Fibroblast of lung (primary cell): ENCODE measurements at regions not wholly inside any gene's neighbourhood (a gene's known extent, or its start where the extent isn't known, plus 50 kb on each side); places are given as distances from the start of the nearest gene placed in this dataset.

Experiments used
- DNase-seq, 2 donors: peaks; one replicate each; pipeline versions ENCODE4 v3.0.0 to v3.0.0-alpha.2; 2010; ENCODE audit warnings: low read depth in 2 of 2
- H2AFZ ChIP-seq: 2 replicates; pipeline ENCODE4 v1.5.1; 2012; ENCODE audit warnings: low read length, control low read depth, inconsistent platforms
- H3K27ac ChIP-seq: 2 replicates; pipeline ENCODE4 v1.5.1; 2011; ENCODE audit warnings: low read length, control low read depth; ENCODE audit not compliant: insufficient read depth
- H3K27me3 ChIP-seq: 2 replicates; pipeline ENCODE4 v1.5.1; 2011; ENCODE audit warnings: mild to moderate bottlenecking, low read length; ENCODE audit not compliant: control insufficient read depth, insufficient read depth
- H3K36me3 ChIP-seq: 2 replicates; pipeline ENCODE4 v1.5.1; 2011; ENCODE audit warnings: low read length; ENCODE audit not compliant: control insufficient read depth, insufficient read depth
- H3K4me1 ChIP-seq: 2 replicates; pipeline ENCODE4 v1.5.1; 2011; ENCODE audit warnings: low read length; ENCODE audit not compliant: control insufficient read depth, insufficient read depth; ENCODE audit errors: extremely low read depth
- H3K4me2 ChIP-seq: 2 replicates; pipeline ENCODE4 v1.5.1; 2011; ENCODE audit warnings: low read length, control low read depth; ENCODE audit not compliant: insufficient read depth; ENCODE audit errors: extremely low read depth
- H3K4me3 ChIP-seq, 4 experiments: fragments of 200-600 bp in 1 of 4; sonication (generic) in 1 of 4; replicated peaks in 1 of 4; 2 replicates each; pipeline ENCODE4 v1.5.1; 2011 to 2016; ENCODE audit warnings: low read length in 4 of 4, low read depth in 3 of 4, mild to moderate bottlenecking in 3 of 4, control low read depth in 2 of 4, inconsistent platforms in 1 of 4, mixed read lengths in 1 of 4; ENCODE audit not compliant: insufficient read depth in 1 of 4; ENCODE audit errors: control extremely low read depth in 1 of 4
- H3K79me2 ChIP-seq: 2 replicates; pipeline ENCODE4 v1.5.1; 2012; ENCODE audit warnings: mild to moderate bottlenecking, low read length, inconsistent platforms; ENCODE audit not compliant: control insufficient read depth, insufficient read depth
- H3K9ac ChIP-seq: 2 replicates; pipeline ENCODE4 v1.5.1; 2011; ENCODE audit warnings: mild to moderate bottlenecking, low read length, control low read depth; ENCODE audit not compliant: insufficient read depth
- H3K9me3 ChIP-seq: 2 replicates; pipeline ENCODE4 v1.5.1; 2012; ENCODE audit warnings: low read depth, low read length; ENCODE audit not compliant: control insufficient read depth, insufficient read depth
- H4K20me1 ChIP-seq: 2 replicates; pipeline ENCODE4 v1.5.1; 2011; ENCODE audit warnings: low read length; ENCODE audit not compliant: control insufficient read depth, insufficient read depth; ENCODE audit errors: extremely low read depth
- EZH2 ChIP-seq: IDR thresholded peaks from 2 replicates; pipeline ENCODE4 v1.5.1; 2012; ENCODE audit warnings: low read length, control low read depth, mild to moderate bottlenecking; ENCODE audit errors: missing control alignments
- TF ChIP-seq, protein P1 (sequence below), 2 donors: IDR thresholded peaks in 1 of 2; conservative IDR thresholded peaks in 1 of 2; 1 replicate in 1 of 2; 2 replicates in 1 of 2; pipeline ENCODE4 v1.5.1; 2011 to 2012; ENCODE audit warnings: low read length in 2 of 2, control low read depth in 1 of 2, inconsistent platforms in 1 of 2, low read depth in 1 of 2, mild to moderate bottlenecking in 1 of 2

DNA sequence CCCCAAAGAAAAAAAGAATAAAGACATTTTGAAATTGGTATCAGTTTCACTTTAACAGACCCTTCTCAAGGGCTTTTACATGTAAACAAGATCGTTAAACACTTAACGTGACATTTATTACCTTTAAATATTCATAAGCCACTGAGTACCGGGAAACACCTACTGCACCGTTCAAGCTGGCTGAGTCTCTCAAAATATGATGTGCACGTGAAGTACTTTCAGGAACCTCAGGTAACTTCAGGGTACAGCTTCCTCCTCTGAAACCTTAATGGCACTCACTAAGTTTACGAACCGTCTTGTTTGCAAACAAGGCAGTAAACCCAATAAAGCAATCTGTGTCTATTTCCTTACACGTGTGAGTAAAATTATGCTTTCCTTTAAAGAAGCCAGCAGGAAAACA, 105.5 kb upstream of the TENM4 start:
- Histone ChIP-seq H2AFZ (no peak overlapping the region), H3K4me2 (no peak overlapping the region), H3K79me2 (no peaks in the 10 kb centered on the region), H3K4me3 (no peak overlapping the region), H4K20me1 (no peaks in the 10 kb centered on the region), H3K9ac (no peak overlapping the region), H3K27ac (no peak overlapping the region), H3K36me3 (no peaks in the 10 kb centered on the region), H3K27me3 (no peaks in the 10 kb centered on the region), H3K4me1 (no peaks in the 10 kb centered on the region), H3K9me3 (no peaks in the 10 kb centered on the region)
- DNase-seq, result no peak
- TF ChIP-seq, protein P1, sequence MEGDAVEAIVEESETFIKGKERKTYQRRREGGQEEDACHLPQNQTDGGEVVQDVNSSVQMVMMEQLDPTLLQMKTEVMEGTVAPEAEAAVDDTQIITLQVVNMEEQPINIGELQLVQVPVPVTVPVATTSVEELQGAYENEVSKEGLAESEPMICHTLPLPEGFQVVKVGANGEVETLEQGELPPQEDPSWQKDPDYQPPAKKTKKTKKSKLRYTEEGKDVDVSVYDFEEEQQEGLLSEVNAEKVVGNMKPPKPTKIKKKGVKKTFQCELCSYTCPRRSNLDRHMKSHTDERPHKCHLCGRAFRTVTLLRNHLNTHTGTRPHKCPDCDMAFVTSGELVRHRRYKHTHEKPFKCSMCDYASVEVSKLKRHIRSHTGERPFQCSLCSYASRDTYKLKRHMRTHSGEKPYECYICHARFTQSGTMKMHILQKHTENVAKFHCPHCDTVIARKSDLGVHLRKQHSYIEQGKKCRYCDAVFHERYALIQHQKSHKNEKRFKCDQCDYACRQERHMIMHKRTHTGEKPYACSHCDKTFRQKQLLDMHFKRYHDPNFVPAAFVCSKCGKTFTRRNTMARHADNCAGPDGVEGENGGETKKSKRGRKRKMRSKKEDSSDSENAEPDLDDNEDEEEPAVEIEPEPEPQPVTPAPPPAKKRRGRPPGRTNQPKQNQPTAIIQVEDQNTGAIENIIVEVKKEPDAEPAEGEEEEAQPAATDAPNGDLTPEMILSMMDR (conservative IDR thresholded peaks at IDR 0.05 in 1 of 2, IDR thresholded peaks at IDR 0.05 in 1 of 2; ENCODE audit: low read depth in 1 of 2, low read length in 2 of 2), result no peak
- TF ChIP-seq EZH2, result no peak

DNA sequence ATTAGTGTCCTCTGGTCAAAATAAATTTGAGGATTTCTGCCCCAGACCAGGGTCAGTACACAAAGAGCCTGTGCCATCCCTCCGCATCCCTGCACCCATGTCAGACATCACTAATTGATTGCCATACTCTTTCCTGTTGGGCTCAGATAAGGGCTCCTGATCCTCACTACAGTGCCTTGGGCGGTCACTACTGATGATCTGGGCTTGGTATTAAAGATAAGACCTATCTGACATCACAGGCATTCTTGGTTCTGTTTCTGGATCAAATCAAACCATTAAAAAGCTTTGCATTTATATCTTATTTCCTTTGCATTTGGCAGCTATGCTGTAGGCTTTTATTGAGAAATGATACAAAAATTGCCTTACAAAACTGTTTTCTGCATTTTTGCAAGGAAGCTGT, 103.5 kb upstream of the TENM4 start:
- no peak for DNase-seq
- Histone ChIP-seq H4K20me1 (no peaks in the 10 kb centered on the region), H3K27ac (no peak overlapping the region), H3K4me1 (no peaks in the 10 kb centered on the region), H3K9ac (no peak overlapping the region), H3K27me3 (no peaks in the 10 kb centered on the region), H3K4me2 (no peak overlapping the region), H2AFZ (no peak overlapping the region), H3K4me3 (no peak overlapping the region), H3K79me2 (no peaks in the 10 kb centered on the region), H3K36me3 (no peaks in the 10 kb centered on the region), H3K9me3 (no peaks in the 10 kb centered on the region)
- TF ChIP-seq EZH2, result no peak
- TF ChIP-seq, protein P1 (conservative IDR thresholded peaks at IDR 0.05 in 1 of 2, IDR thresholded peaks at IDR 0.05 in 1 of 2; ENCODE audit: low read depth in 1 of 2, low read length in 2 of 2), result no peak

DNA sequence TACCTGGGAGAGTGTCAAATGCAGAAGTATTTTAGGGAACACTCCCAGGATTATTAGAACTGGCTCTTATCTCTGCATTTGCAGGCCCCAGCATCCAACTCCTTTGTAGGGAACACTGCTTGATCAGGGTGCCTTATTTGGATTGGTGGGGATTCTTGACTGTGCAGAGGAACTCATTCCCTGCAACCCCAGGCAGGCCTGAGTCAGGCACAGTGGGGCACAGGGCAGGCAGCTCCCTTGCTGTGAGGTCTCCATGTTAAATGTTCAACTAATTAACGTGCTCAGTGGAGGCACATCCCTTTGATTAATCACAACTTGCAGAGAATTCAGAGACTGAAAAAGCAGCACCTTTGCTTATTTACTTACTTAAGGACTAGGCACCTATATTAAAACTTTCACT, 102.3 kb upstream of the TENM4 start:
- DNase-seq, result no peak
- Histone ChIP-seq H3K9me3 (no peaks in the 10 kb centered on the region), H2AFZ (no peak overlapping the region), H3K36me3 (no peaks in the 10 kb centered on the region), H3K79me2 (no peaks in the 10 kb centered on the region), H3K27ac (no peak overlapping the region), H4K20me1 (no peaks in the 10 kb centered on the region), H3K27me3 (no peaks in the 10 kb centered on the region), H3K4me3 (no peak overlapping the region), H3K9ac (no peak overlapping the region), H3K4me1 (no peaks in the 10 kb centered on the region), H3K4me2 (no peak overlapping the region)
- TF ChIP-seq, protein P1 (conservative IDR thresholded peaks at IDR 0.05 in 1 of 2, IDR thresholded peaks at IDR 0.05 in 1 of 2; ENCODE audit: low read depth in 1 of 2, low read length in 2 of 2), result no peak
- no peak for TF ChIP-seq EZH2
